WTC11 (cell line): ENCODE measurements at regions not wholly inside any gene's neighbourhood (a gene's known extent, or its start where the extent isn't known, plus 50 kb on each side); places are given as distances from the start of the nearest gene placed in this dataset.

Source experiments
- CBFB ChIP-seq: sonication (generic); formaldehyde crosslinking; IDR thresholded peaks from 2 replicates; pipeline ENCODE4 v1.8.1; 2022; ENCODE audit warnings: mild to moderate bottlenecking, low read depth, missing genetic modification reagents
- CTCF ChIP-seq: fragments of 200-600 bp; IDR thresholded peaks from 2 replicates; pipeline ENCODE4 v1.8.0; 2022; ENCODE audit warnings: antibody characterized with exemption
- E2F1 ChIP-seq: sonication (generic); formaldehyde crosslinking; IDR thresholded peaks from 2 replicates; pipeline ENCODE4 v1.8.0; 2022; ENCODE audit warnings: mild to moderate bottlenecking, missing genetic modification reagents
- FOXP4 ChIP-seq: sonication (generic); formaldehyde crosslinking; IDR thresholded peaks from 2 replicates; pipeline ENCODE4 v1.8.0; 2022; ENCODE audit warnings: mild to moderate bottlenecking, missing genetic modification reagents
- GABPB1 ChIP-seq: sonication (generic); formaldehyde crosslinking; IDR thresholded peaks from 2 replicates; pipeline ENCODE4 v1.8.1; 2023; ENCODE audit warnings: mild to moderate bottlenecking, missing genetic modification reagents
- MAX ChIP-seq: sonication (generic); formaldehyde crosslinking; IDR thresholded peaks from 2 replicates; pipeline ENCODE4 v1.8.0; 2022; ENCODE audit warnings: mild to moderate bottlenecking, missing genetic modification reagents
- SMAD4 ChIP-seq: sonication (generic); formaldehyde crosslinking; IDR thresholded peaks from 2 replicates; pipeline ENCODE4 v1.8.0; 2022; ENCODE audit warnings: mild to moderate bottlenecking, missing genetic modification reagents
- SP1 ChIP-seq: sonication (generic); formaldehyde crosslinking; conservative IDR thresholded peaks from 2 replicates; pipeline ENCODE4 v1.8.1; 2022; ENCODE audit warnings: missing genetic modification reagents
- STAT6 ChIP-seq: sonication (generic); formaldehyde crosslinking; conservative IDR thresholded peaks from 2 replicates; pipeline ENCODE4 v1.8.1; 2023; ENCODE audit warnings: mild to moderate bottlenecking, low read depth, missing genetic modification reagents, moderate library complexity
- TEAD1 ChIP-seq: sonication (generic); formaldehyde crosslinking; IDR thresholded peaks from 2 replicates; pipeline ENCODE4 v1.8.0; 2022; ENCODE audit warnings: mild to moderate bottlenecking, missing genetic modification reagents
- USF1 ChIP-seq: sonication (generic); formaldehyde crosslinking; IDR thresholded peaks from 2 replicates; pipeline ENCODE4 v1.8.0; 2022; ENCODE audit warnings: mild to moderate bottlenecking, missing genetic modification reagents
- ZBTB21 ChIP-seq: sonication (generic); formaldehyde crosslinking; IDR thresholded peaks from 2 replicates; pipeline ENCODE4 v1.8.1; 2023; ENCODE audit warnings: mild to moderate bottlenecking, missing genetic modification reagents, borderline replicate concordance
- ZBTB43 ChIP-seq: sonication (generic); formaldehyde crosslinking; IDR thresholded peaks from 2 replicates; pipeline ENCODE4 v1.8.1; 2023; ENCODE audit warnings: mild to moderate bottlenecking, missing genetic modification reagents
- ZNF121 ChIP-seq: sonication (generic); formaldehyde crosslinking; IDR thresholded peaks from 2 replicates; pipeline ENCODE4 v1.8.0; 2023; ENCODE audit warnings: missing genetic modification reagents

- TF ChIP-seq ZBTB21 (CRISPR knock-in tag) (no peak), USF1 (no peak), CTCF (no peak), FOXP4 (CRISPR knock-in tag) (no peak), TEAD1 (CRISPR knock-in tag) (no peak), ZBTB43 (CRISPR knock-in tag) (no peak), ZNF121 (CRISPR knock-in tag) (no peak), SP1 (CRISPR knock-in tag) (no peak), GABPB1 (no peak), CBFB (CRISPR knock-in tag) (no peak), E2F1 (CRISPR knock-in tag) (no peak), MAX (no peak), SMAD4 (CRISPR knock-in tag) (no peak), STAT6 (CRISPR knock-in tag) (no peak)
Observed at GRCh38 chr2:60329225-60329624, 224.2 kb downstream of the BCL11A start.
